Activated T-cell treated with anti-CD3 and anti-CD28 coated beads for 48 hours (primary cell): ENCODE measurements at regions not wholly inside any gene's neighbourhood (a gene's known extent, or its start where the extent isn't known, plus 50 kb on each side); places are given as distances from the start of the nearest gene placed in this dataset.

Experiments used
- DNase-seq: peaks from one replicate; pipeline ENCODE4 v3.0.0-alpha.2; 2020; ENCODE audit warnings: low read depth

DNA sequence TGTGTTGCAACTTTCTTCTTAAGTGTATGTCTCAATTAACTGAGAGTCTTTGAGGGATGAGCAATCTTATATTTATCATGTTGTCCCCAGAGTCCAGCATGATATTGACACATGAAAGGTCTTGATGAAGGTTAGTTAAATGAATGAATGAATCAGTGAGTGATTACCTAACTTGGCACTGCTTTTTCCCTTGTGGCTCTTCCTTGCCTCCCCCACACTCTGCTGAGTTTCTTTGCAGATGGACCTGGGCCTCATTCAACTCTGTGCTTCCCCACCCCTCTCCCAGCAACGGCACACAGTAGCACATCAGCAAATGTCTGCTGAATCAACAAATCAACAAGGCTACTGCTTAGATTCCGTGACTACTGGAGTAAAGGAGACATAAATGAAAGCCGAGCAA is 235.1 kb upstream of the CXCL12 start:
- no peak for DNase-seq

- DNase-seq = no peak
These were observed 242.9 kb upstream of the CXCL12 start for GRCh38 chr10:44627591-44628354.

DNA sequence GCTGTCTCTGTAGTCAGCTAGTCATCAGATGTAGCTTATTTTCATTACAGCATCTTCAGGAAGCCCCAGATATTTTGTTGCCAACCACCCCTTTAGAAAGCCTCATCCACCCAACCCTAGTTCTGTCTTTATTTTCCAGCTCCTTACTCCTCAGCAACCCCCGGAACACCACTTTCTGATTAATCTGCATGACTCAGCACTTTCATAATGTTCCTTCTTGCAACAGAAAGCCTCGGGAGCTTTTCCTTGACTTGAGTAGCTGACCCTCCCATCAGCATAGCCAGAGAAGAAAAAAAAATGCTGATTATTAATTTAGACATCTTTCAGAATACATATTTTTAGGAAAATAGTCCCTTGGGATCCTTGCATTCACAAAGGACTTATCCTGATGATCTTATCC is 244.0 kb upstream of the CXCL12 start:
- DNase-seq = no peak

DNA sequence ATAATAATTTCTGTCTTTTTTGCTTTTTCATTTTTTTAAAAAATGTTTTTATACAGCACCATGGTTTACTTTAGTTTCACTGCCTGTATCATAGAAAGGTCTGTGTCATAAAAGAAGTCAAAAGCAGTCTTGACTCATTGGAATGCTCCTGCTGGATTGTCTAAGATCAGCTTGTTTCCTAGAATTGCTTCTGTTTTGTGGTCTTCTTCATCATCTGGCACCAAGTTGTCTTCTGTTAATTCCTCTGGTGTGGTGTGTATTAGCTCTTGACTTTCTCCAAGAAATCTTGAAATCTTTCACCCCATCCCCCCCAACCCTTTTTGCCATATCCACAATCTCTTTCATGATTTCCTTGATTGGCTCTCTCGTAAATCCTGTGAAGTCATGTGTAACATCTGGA is 250.3 kb upstream of the CXCL12 start:
- DNase-seq = no peak

DNA sequence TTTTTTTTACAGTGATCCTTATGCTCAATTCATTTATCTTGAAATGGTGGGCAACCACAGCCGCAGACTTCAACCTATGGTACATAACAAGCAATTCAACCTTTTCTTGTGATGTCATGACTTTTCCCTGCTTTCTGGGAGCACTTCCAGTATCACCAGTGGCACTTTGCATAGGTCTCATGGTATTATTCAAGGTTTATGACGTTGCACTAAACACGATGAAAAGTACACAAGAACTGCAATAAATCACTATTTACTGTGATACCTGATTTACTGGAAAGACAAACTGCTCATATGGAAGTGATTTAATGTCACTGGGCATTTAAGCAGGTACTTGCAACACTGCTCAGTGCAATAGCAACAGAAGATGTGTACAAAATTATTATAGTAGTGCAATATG is 251.7 kb upstream of the CXCL12 start:
- no peak for DNase-seq

GRCh38 chr10:44640429-44640828 is 255.5 kb upstream of the CXCL12 start:
- no peak for DNase-seq

GRCh38 chr10:44647473-44647872 is 262.6 kb upstream of the CXCL12 start:
- no peak for DNase-seq

GRCh38 chr10:44647877-44648542 is 263.1 kb upstream of the CXCL12 start:
- no peak for DNase-seq

GRCh38 chr10:44650691-44651661 is 260.2 kb upstream of the TMEM72 start:
- DNase-seq = no peak

GRCh38 chr10:44651834-44652233 is 259.3 kb upstream of the TMEM72 start:
- no peak for DNase-seq

- no peak for DNase-seq
These were observed 251.8 kb upstream of the TMEM72 start for GRCh38 chr10:44659320-44659719.

GRCh38 chr10:44660271-44660670 is 250.9 kb upstream of the TMEM72 start:
- no peak for DNase-seq

DNA sequence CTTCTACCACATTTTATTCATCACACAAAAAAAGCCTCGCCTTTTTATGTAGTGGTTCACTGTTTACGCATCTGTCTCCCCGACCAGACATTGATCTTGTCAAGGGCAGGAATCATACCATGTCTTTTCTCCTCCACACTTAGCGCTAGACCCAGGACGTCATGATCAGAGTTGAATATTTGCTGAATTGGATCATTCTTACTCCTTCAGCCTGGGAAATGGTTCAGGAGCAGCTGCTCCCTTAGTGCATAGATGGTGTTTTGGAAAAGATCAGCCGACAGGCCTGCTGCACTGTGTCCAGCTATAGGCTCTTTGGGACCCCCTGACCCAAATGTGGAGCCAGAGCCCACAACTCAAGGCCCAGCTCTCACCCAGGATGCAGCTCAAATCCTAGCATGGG is 249.1 kb upstream of the TMEM72 start:
- DNase-seq = no peak

- DNase-seq = no peak
These were observed 242.8 kb upstream of the TMEM72 start for GRCh38 chr10:44668336-44668735.

DNA sequence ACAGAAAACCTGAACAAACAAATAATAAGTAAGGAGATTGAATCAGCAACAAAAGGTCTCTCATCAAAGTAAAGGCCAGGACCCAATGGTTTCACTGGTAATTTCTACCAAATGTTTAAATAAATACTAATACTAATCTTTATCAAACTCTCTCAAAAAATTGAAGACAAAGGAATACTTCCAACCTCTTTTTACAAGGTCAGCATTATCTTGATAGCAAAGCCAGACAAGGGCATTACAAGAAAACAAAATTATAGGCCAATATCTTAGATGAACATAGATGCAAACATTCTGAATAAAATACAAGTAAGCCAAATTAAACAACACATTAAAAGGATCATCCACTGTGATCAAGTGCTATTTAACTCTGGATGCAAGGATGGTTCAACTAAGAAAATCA is 239.8 kb upstream of the TMEM72 start:
- DNase-seq = no peak

GRCh38 chr10:44673245-44673983 is 237.7 kb upstream of the TMEM72 start:
- no peak for DNase-seq

- no peak for DNase-seq
These were observed 236.4 kb upstream of the TMEM72 start for GRCh38 chr10:44674536-44675386.

GRCh38 chr10:44675387-44675874 is 235.7 kb upstream of the TMEM72 start:
- no peak for DNase-seq

- DNase-seq = no peak
These were observed 230.4 kb upstream of the TMEM72 start for GRCh38 chr10:44680764-44681163.

GRCh38 chr10:44682507-44682906 is 228.6 kb upstream of the TMEM72 start:
- DNase-seq = no peak

- DNase-seq = no peak
These were observed 226.5 kb upstream of the TMEM72 start for GRCh38 chr10:44684661-44685060.
